Fibroblast of skin of right quadriceps (primary cell): ENCODE measurements at regions not wholly inside any gene's neighbourhood (a gene's known extent, or its start where the extent isn't known, plus 50 kb on each side); places are given as distances from the start of the nearest gene placed in this dataset.
A peak's percentile ranks its signal among the peaks of the same experiment; 100 is the strongest.
"Not testable (repeated sequence)": the region's sequence is repeated elsewhere in the genome, so short reads cannot be mapped to it uniquely, and the experiment has no call there.

Source experiments
- DNase-seq: peaks from one replicate; pipeline ENCODE4 v3.0.0-alpha.2; 2013

DNA sequence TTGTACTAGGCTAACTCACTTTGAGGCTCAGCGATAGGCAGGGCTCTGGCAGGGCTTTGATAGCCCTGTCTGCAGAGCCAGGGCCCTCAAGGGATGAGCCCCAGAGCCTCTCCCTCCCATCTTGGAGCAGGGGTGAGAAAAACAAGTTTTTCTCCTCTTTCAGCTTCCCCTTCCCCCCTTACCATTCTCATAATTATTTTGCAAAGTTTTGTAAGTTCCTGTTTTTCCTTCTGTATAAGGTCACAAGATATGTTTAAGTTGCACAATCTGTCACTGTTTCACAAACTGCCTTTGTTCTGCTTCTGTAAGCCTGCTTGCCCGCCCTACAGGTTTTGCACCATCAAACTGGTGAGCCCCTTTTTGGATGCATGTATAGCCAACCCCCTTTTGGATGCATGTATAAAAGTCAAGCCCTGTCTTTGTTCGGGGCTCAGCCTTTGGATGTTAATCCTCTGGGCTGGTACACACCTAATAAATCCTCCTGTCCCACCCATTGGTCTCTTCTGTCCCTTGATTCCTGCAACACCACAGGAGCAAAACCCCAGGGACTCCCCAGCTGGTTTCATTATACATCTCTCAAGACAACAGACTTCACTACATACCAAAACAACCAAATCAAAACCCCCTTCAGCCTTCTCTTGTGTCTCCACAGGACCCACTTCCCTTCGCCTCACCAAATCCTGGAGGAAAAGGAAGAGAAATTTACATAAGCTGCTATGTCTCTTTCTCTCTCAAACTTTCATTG lies 52.5 kb upstream of the RESF1 start:
- no peak for DNase-seq

DNA sequence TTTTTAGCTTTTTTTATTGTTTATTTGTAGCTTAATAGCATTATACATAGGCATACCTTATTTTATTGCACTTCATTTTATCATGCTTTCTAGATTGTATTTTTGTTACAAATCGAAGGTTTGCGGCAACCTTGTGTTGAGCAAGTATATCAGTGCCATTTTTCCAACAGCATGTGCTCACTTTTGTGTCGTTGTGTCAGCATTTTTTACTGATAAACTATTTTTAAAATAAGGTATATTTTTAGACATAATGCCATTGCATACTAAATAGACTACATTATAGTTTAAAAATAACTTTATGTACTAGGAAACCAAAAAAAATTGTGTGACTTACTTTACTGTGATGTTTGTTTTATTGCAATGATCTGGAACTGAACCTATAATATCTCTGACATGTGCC lies 56.2 kb upstream of the RESF1 start:
- DNase-seq: no peak

DNA sequence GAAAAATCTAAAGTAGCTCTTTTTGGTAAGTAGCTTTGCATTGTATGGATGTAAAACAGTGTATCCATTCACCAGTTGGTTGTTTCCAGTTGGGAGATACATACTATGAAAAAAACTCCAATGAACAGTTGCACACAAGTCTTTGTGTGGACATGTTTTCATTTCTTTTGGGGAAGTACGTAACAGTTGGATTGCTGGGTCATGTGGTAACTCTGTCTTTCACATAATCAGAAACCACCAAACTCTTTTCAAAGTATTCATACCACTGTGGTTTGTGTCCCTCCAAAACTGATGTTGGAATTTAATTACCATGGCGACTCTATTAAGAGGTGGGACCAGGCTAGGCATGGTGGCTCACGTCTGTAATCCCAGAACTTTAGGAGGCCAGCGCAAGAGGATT lies 58.9 kb upstream of the RESF1 start:
- DNase-seq: no peak

DNA sequence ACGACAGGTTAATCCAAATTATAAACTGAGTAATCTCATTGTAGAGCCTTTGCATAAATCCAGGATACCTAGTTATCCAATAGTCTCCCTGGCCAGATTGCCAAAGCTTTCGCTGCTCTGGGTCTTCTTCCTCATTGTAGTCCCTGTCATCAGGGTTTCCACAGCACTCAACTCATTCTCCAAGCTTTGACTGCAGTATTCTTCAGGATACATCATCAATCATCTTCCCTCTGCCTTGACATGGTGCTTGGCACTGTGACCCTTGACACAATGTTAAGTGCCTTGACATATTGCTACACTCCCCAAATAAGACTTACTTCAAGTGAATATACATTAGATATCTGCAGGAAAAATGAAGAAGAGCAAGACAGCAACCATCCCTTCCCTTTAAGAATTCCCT lies 60.1 kb upstream of the RESF1 start:
- no peak for DNase-seq

DNA sequence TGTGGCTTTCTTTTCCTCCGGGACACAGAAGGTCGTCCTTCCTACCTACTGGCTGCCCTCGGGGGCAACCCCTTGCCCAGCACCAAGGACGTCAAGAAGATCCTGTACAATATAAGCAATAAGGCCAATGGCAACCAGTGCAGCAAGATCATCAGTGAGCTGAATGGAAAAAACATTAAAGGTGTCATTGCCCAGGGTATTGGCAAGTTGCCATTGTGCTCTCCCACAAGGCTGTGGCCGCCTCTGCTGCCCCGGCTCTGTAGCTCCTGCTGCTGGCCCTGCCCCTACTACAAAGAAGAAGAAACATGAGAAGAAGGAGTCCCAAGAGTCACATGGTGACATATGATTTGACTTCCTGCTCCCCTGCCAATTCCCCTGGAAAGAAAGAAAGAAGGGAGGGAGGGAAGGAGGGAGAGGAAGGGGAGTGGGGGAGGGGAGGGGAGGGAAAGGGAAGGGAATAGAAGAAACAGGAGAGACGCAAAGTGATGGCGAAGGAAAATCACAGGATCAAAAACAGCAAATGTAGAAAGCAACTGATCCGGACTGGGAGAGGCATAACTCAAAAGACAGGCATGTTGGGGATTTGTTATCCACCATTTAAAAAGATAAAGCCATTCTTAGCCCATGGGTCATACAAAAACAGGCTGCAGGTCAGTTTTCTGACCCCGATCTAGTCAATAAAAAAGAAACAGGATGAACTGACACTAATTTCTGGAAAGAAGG lies 61.3 kb upstream of the RESF1 start:
- no peak for DNase-seq

DNA sequence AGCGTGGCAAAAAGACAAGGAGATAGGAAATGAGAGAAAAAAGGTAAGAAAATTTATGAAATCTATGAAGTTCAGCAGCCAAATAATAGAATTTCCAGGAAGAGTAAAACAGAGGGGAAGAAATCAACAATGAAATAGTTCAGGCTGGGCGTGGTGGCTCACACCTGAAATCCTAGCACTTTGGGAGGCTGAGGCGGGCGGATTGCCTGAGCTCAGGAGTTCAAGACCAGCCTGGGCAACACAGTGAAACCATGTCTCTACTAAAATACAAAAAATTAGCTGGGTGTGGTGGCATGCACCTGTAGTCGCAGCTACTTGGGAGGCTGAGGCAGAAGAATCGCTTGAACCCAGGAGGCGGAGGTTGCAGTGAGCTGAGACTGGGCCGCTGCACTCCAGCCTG lies 62.1 kb upstream of the RESF1 start:
- DNase-seq: not testable (repeated sequence)

DNA sequence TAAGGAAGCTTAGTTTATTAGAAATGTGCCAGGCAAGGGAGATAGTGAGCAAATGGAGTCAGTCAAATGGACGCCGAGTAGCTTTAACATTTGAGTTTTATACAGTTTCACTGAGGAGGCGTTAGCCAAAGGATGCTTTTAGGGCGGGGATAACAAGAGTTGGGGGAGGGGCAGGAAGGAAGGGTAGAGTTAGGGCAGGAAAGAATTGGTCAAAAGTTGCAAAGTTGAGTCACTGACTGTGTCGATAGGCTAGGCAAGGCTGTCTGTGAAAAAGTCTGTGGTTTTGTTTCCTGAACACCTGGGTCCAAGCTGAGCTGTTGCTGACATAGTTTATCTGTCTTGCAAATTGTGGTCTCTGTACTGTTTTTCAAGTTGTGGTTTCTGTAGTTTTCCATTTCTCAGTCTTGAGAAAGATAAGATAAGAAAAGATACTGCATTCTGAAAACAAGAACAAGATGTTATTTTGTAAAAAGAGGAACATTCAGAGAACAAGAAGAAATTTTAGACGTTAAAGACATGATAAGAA lies 62.6 kb upstream of the RESF1 start:
- DNase-seq: no peak

DNA sequence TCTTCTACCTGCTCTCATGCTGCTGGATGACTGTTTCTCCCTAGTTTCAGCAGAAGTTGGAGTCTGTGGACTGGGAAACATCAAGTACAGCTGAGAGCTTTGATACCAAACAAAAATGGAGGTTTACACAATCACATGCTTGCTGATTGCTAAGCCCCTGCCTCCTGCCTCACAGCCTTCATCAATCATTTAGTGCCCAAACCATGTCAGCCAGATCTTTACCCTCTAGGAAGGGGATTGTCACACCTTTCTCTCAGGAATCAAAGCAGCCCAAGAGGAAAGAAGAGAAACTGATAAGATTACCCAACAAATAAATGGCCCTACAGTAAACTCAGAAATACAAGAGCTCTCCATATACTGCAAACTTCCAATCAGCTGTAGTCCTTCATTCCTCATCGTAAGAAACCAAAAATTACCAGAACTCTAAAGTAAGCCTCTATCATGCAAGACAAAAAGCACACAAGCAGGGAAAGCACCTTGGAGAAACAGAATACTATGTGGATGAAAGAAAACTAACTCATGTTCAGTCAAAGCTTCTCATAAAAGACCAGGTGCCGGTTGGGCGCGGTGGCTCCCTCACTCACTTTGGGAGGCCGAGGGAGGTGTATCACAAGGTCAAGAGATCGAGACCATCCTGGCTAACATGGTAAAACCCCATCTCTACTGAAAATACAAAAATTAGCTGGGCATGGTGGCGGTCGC lies 63.6 kb upstream of the RESF1 start:
- no peak for DNase-seq

DNA sequence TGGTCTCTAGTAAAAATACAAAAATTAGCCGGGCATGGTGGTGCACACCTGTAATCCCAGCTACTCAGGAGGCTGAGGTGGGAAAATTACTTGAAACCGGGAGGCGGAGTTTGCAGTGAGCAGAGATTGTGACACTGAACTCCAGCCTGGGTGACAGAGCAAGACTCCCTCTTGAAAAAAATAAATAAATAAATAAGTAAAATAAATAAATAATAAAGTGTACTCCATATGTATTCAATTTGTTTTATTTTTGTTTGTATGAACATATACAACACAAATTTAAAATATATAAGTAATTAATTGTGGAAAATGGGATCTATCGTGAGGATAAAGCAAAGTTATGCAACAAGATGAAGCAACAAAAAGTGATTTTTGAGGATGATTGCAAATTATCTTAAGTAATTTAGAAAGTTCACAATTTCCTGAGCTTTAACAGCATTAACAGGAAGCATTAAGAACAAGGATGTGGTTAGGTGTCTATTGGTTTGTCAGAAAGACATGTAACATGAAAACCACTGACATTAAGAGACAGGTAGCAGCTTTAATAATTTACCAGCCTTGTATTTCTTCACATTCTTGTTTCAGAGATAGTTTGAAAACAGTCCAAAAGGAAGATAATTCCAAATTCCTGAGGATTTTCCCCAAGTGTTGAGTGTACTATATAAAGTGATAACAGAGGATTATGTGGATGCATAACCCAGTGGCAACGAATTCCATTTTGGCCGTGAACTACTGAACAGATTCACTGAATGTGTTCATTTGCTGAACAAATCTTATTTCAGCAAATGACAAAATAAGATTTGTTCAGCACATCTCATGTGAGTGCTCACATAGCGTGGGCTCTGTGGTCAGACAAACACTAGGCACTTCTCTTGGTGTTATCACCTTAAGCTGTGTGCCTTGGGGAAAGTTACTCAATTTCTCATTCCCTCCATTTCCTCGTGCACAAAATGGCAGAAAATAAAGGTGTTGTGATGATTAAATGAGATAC lies 68.6 kb upstream of the RESF1 start:
- DNase-seq: no peak

DNA sequence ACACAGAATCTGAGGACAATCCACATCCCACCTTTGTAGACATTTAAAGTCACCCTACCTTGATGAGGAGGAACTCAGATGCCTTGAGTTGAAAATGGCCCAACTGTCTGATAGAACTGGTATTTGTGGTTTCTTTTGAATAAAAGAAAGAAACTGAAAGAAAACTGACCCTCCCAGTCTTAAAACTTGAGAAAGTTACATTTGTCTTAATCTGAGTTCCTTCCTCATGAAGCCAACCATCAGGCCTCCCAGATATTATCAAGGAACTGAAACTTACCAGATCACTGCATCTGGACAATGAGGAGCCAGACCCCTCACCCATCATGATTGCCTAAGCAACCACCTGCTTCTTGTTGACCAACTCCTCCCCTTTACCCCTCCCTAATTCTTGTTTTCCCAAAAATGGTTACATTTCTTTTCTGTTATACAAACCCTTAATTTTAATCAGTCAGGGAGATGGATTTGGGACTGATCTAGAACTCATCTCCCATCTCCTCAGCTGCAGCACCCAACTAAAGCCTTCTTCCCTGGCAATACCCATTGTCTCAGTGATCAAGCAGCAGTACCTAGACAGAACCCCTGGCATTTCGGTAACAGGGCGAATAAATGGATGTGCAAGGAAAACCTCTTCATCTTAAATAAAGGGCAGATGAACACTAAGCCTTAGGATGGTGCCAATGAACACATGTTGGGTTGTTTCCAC lies 72.0 kb upstream of the RESF1 start:
- DNase-seq: no peak

DNA sequence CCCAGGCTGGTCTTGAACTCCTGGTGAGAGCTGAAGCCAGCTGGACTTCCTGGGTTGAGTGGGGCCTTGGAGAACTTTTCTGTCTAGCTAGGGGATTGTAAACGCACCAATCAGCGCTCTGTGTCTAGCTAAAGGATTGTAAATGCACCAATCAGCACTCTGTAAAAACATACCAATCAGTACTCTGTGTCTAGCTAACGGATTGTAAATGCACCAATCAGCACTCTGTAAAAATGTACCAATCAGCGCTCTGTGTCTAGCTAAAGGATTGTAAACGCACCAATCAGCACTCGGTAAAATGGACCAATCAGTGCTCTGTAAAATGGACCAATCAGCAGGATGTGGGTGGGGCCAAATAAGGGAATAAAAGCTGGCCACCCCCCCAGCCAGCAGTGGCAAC lies 76.5 kb upstream of the RESF1 start:
- DNase-seq: not testable (repeated sequence)

DNA sequence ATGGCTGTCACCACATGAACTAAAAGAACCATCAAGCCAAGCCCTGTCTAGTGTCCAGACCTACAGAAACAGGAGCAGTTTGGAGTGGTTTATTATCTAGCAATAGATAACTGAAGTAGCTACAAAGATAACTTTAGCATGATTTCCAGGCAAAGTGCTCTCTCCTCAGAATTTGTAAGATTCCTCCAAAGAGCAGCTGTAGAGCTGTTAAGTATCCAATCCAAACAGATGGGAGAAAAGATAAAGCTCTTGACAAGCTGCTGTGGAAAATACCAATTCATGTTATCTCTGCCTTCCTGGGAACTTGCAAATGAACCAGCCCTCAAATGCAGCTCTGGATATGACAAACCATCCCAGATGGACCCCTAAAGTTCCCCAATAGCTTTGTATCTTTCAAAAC lies 78.9 kb upstream of the RESF1 start:
- no peak for DNase-seq

DNA sequence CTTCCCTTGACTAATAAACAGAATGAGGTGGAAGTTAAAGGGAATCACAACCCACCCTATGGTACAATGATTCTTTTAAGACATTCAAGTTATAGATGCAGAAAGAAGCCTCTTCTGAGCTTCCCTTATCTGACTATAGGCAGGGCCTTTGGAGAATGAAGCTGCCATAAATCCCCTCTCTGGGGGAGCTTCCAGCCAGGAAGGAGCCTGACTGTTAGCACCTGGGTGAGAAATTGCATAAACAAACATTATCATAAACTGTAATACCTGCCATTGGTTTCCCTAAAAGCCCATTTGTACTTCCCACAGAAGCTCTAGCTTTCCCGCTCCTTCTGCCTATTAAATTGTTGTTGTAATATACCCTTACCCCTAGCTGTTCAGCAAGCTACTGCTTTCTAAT lies 81.3 kb upstream of the RESF1 start:
- DNase-seq: no peak

DNA sequence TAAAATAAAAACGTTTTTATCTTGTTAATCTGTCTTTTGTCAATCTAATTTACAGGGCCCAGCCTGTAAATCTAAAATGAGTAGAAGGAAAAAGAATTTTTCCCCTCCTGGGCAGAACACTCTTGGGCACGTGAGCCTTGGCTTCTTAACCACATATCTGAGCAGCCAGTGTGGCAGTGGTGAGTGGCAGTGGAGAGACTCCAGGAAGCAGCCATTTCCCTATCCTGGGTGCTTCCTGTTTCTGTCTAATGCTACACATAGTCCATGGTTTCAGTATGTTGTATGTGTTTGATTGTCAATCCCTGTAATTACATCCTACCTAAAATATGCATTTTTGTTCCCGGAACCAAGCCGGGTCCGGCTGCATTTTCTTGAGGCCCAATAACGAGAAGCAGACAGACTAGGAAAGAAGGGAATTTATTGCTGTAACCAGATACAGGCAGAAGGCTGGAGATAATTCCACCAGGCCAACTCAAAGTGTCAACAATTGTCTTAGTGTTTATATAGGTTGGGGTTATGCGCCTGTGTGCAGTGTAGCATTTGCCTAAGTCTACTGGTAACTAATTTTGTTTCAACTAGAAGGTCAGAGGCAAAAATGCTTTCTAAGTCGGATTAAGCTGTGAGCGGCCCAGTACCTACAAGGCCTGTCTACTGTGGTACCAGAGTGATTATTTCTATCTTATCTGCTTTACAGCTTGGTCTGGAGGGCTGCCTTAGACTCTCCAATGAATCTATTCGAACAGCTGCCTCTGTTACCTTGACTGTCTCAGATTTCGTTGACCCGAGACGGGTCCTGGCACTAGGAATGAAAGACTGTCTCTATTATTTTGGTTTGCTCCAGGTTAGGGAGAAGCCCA lies 82.4 kb upstream of the RESF1 start:
- no peak for DNase-seq

DNA sequence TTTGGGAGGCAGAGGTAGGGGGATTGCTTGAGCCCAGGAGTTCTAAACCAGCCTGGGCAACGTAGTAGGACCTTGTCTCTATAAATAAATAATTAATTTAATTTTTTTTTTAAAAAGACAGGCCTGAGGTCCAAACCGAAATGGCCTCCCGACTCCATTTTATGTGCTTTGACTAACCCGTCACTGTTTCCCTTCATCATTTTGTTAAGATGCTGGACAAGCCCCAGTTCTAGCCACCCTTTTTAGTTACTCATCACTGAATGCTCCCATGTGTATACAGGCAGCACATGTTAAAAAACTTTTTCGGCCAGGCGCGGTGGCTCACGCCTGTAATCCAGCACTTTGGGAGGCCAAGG lies 83.6 kb upstream of the RESF1 start:
- no peak for DNase-seq

DNA sequence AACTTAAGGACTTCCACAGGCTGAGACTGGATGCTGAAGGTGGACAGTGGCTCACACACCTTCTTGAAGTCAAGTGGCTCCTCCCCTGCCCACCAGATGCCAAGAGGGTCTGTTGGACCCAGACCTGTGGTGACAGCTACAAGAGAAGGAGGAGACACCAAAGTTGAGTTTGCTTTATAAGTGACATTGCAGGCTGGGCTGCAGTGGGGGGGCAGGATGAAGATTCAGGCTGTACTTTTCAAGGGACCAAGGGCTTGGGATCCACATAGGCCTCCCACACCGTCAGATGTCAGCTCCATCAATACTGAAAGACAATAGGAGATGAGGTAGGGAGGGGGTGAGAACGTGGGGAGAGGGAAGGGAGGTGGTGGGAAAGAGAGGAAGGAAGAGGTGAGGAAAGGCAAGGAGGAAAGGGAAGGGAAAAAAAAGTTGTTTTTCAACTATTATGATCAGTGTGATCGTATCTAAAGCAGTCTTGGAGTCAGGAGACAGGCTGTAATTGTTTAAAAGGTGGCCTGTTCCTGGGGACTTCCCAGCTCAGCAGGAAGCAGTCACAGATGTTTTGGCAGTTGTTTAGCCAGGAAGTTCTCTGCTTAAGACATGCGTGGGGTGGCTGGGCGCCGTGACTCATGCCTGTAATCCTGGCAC lies 84.1 kb upstream of the RESF1 start:
- DNase-seq: peak; percentile 25

DNA sequence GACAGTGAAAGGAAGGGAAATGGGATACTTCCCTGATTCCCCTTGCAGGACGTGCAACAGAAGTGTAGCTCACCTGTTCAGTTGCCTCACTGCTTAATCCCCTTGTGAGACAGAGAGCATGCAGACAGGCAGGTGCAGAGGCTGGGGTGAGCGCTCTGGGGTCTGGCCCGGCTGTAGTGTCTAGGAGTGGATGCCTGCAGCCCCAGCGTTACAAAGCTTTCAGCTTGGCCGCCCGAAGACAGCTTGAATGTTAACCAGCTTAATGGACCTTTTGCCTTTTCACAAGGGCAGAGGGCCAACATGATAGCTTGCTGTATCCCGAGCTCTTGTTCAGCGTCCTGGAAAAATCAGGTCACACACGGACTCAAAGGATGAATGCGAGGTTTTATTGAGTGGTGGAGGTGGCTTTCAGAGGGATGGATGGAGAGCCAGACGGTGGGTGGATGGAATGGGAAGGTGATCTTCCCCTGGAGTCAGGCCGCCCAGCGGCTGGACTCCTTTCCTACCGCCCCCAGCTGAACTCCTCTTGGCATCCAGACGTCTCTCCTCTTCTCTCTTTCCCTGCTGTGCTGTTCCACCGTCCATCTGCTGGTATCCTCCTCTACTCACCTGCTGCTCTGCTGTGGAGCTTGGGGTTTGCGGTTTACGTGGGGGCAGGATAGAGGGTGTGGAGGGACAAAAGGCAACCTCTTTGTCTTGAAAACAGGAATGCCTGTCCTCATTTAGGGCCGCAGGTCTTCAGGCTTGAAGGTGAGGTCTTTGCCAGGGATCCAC lies 86.2 kb upstream of the RESF1 start:
- no peak for DNase-seq

DNA sequence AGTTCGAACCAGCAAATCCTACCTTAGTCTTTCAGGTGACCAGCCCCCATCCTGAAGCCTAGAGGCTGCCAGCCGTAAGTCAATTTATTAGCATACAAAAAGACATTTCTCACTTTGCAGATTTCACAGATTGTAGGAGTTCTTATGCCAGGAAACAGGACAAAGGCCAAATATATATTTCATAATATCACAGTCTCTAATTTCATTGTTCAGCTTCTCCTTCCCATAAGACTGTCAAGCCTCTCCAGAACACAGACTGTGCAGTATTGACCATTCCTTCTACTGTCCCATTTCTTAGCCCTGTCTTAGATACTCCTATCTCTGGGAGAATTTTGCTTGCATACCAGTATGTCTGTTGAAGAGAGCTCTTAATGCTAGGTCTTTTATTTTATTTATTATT lies 89.2 kb upstream of the RESF1 start:
- DNase-seq: no peak

DNA sequence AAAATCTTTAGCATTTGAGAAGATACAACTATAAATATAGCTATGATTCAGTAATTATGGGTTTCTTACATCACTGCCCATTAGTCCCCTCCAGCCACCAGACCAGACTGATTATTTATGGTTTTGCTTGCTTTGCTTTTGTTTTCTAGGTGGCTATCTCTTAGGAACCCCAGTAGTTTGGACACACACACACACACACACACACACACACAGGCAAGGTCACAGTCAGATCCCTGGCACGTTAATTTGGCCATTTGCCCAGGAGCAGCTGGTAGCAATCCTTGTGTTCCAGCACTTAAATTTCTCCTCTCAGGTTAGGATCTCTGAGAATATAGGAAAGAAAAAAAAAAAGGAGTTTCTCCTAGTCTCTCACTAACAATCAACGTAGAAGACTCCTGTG lies 90.2 kb upstream of the RESF1 start:
- DNase-seq: no peak

DNA sequence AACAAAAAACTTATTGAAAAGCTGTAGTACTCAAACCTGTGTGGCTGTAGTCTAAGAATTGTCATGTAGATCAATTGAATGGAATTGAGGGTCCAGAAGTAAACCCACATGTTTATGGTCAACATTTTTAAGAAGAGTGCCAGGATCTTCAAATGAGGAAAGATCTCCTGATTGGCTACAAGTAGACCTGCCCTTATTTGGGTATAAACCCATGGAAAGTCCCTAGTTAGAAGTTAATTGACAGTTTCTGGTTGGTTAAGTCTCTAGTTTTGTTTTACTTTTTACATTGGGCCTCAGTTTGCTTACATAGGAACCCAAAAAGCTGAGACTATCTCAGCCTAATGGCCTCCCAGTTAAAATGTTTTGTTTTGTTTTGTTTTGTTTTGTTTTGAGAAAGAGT lies 91.9 kb upstream of the RESF1 start:
- DNase-seq: no peak
